Heart left ventricle (tissue), 13 donors: ENCODE measurements at regions not wholly inside any gene's neighbourhood (a gene's known extent, or its start where the extent isn't known, plus 50 kb on each side); places are given as distances from the start of the nearest gene placed in this dataset.

Experiments
- CTCF ChIP-seq, 12 donors: fragments of 200-600 bp; sonication (generic) in 4 of 12; IDR thresholded peaks; one replicate each; pipeline versions ENCODE4 v1.5.0 to v1.8.0; 2018 to 2022; ENCODE audit warnings: antibody characterized with exemption in 12 of 12, mild to moderate bottlenecking in 5 of 12
- POLR2A ChIP-seq, 2 donors: fragments of 450-650 bp; IDR thresholded peaks; one replicate each; pipeline ENCODE4 v1.6.1; 2017; ENCODE audit warnings: antibody characterized with exemption in 2 of 2, mild to moderate bottlenecking in 2 of 2, moderate library complexity in 2 of 2
- donor health status: ischemic (EF 13 %, LVEDD 7.1; RV severe dilation, severe dysfunction).
- donor health status: DM: no; HTN: yes; CAD: no.
- donor health status: DM: no; HTN: no; CAD: no.
- donor health status: ischemic (EF 25% LVEDD 6.9; RV normal size, moderate dysfunction).
- donor health status: ischemic (EF 25% LVEDD 5.7; RV mildly dilated, moderate dysfunction).
- donor health status: ischemic (EF 35%, LVEDD 5.7; RV mildly dilated, moderate dysfunction).
- donor health status: nonischemic (EF 11% LVEDD 7.7; RV severe dilation, severe dysfunction).
- donor health status: DM: yes; HTN: yes; CAD: no.
- donor health status: PGD.
- donor health status: ischemic (EF 29% LVEDD 5.4; RV normal size, mild dysfunction).
- donor health status: nonischemic (EF 23%, LVEDD 6.1; RV moderate dilation, normal function).

- TF ChIP-seq POLR2A (IDR thresholded peaks at IDR 0.05) (no peak), CTCF (IDR thresholded peaks at IDR 0.05) (no peak)
Observed at GRCh38 chr10:117476281-117476680, 66.3 kb upstream of the EMX2 start.
